Activated CD4-positive, alpha-beta T cell treated with anti-CD3 and anti-CD28 coated beads, Interleukin-2, amount 50 U/mL, for 48 hours (primary cell): ENCODE measurements at regions not wholly inside any gene's neighbourhood (a gene's known extent, or its start where the extent isn't known, plus 50 kb on each side); places are given as distances from the start of the nearest gene placed in this dataset.

Experiments
- DNase-seq, 2 experiments: peaks; one replicate each; pipeline ENCODE4 v3.0.0-alpha.2; 2020

- no peak for DNase-seq
Observed at GRCh38 chr3:182741214-182741613, 52.1 kb upstream of the ATP11B start.
